GM23248 (cell line): ENCODE measurements at regions not wholly inside any gene's neighbourhood (a gene's known extent, or its start where the extent isn't known, plus 50 kb on each side); places are given as distances from the start of the nearest gene placed in this dataset.

Experiments
- DNase-seq: peaks from one replicate; pipeline ENCODE4 v3.0.0-alpha.2; 2015
- H2AFZ ChIP-seq: fragments of 200-600 bp; sonication (generic); 2 replicates; pipeline ENCODE4 v1.6.1; 2016; ENCODE audit warnings: antibody characterized with exemption
- H3F3A ChIP-seq: fragments of 200-600 bp; sonication (generic); 2 replicates; pipeline ENCODE4 v1.6.1; 2016; ENCODE audit warnings: mild to moderate bottlenecking, antibody characterized with exemption, mixed run types; ENCODE audit not compliant: insufficient read depth
- H3K27ac ChIP-seq: fragments of 200-600 bp; sonication (generic); 2 replicates; pipeline ENCODE4 v1.5.1; 2016; ENCODE audit warnings: mild to moderate bottlenecking
- H3K27me3 ChIP-seq: fragments of 200-600 bp; sonication (generic); replicated peaks from 2 replicates; pipeline ENCODE4 v1.6.1; 2016; ENCODE audit warnings: mild to moderate bottlenecking; ENCODE audit not compliant: insufficient read depth
- H3K36me3 ChIP-seq: fragments of 200-600 bp; sonication (generic); 2 replicates; pipeline ENCODE4 v1.6.1; 2016; ENCODE audit warnings: low read depth, mild to moderate bottlenecking
- H3K4me1 ChIP-seq: fragments of 200-600 bp; sonication (generic); 2 replicates; pipeline ENCODE4 v1.6.1; 2016; ENCODE audit warnings: mild to moderate bottlenecking; ENCODE audit not compliant: insufficient read depth
- H3K4me2 ChIP-seq: fragments of 200-600 bp; sonication (generic); one replicate; pipeline ENCODE4 v1.6.1; 2016; ENCODE audit warnings: mild to moderate bottlenecking; ENCODE audit not compliant: unreplicated experiment
- H3K4me3 ChIP-seq: fragments of 200-600 bp; sonication (generic); 2 replicates; pipeline ENCODE4 v1.5.1; 2016; ENCODE audit warnings: mild to moderate bottlenecking
- H3K79me2 ChIP-seq: fragments of 200-600 bp; sonication (generic); 2 replicates; pipeline ENCODE4 v1.6.1; 2016; ENCODE audit warnings: mild to moderate bottlenecking; ENCODE audit not compliant: insufficient read depth
- H3K9ac ChIP-seq: fragments of 200-600 bp; sonication (generic); 2 replicates; pipeline ENCODE4 v1.6.1; 2016; ENCODE audit warnings: mild to moderate bottlenecking
- H3K9me2 ChIP-seq: fragments of 200-600 bp; sonication (generic); 2 replicates; pipeline ENCODE4 v1.6.1; 2016; ENCODE audit warnings: mixed run types, mild to moderate bottlenecking, moderate library complexity; ENCODE audit not compliant: insufficient read depth
- H3K9me3 ChIP-seq: fragments of 200-600 bp; sonication (generic); one replicate; pipeline ENCODE4 v1.6.1; 2017; ENCODE audit warnings: low read depth
- H4K20me1 ChIP-seq: fragments of 200-600 bp; sonication (generic); 2 replicates; pipeline ENCODE4 v1.6.0; 2016; ENCODE audit not compliant: insufficient read depth
- EZH2 ChIP-seq: fragments of 200-600 bp; sonication (generic); IDR thresholded peaks from 2 replicates; pipeline ENCODE4 v1.6.1; 2018; ENCODE audit warnings: antibody characterized with exemption, mild to moderate bottlenecking; ENCODE audit not compliant: insufficient read depth, poor library complexity, severe bottlenecking
- EZH2phosphoT487 ChIP-seq: fragments of 200-600 bp; sonication (generic); IDR thresholded peaks from 2 replicates; pipeline ENCODE4 v1.6.1; 2018; ENCODE audit warnings: antibody characterized with exemption, moderate library complexity, mild to moderate bottlenecking, low read depth; ENCODE audit not compliant: insufficient read depth
- WGBS, 2 experiments: methylation state at CpG; one replicate each; pipeline ENCODE4 v1.1.6; 2015 to 2017; ENCODE audit warnings: low lambda C conversion rate in 2 of 2, low coverage in 1 of 2; ENCODE audit errors: missing lambda C conversion rate in 2 of 2; 5-methylcytosine and 5-hydroxymethylcytosine counted together
- in situ Hi-C: fragments of 300-500 bp; cut with MboI; formaldehyde crosslinking; loops from 2 replicates; pipeline ENCODE4 v1.15.0; 2020

DNA sequence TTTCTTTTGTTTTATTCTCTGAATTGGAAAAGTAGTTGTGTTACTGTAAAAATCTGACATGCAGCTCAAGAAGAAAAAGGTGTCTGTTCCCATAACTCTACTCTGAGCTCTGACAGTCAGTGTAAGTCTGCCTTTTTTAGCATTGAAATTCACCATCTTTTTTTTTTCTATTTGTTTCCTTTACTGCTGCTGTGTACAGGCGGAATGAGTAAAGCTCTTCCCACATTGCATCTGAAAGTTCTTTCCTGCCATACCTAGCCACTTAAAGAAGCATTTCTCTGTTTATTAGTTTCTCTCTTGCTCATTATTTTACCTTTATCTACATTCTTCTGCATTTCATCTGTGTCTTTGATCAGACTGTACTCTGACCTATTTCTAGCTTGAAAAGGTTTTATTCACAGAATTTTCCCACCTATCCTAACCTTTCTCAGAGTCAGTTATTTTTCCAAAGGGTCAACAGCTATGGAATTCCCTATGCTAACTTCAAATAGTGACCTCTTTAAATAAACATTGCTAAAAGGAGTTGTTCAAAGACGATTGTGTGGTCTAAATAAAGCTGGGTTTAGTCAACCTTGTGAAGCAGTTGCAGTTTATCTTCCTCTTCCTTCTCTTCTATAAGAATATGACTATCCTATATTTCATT lies 1303.1 kb upstream of the ZEB2 start:
- H4K20me1 ChIP-seq = no peaks in the 10 kb centered on the region
- no peak overlapping the region for H3K4me2 ChIP-seq
- H2AFZ ChIP-seq = no peak overlapping the region
- no peak overlapping the region for H3K4me3 ChIP-seq
- no peaks in the 10 kb centered on the region for H3K79me2 ChIP-seq
- no peak for TF ChIP-seq EZH2
- no peak for TF ChIP-seq EZH2phosphoT487
- no peaks in the 10 kb centered on the region for H3K36me3 ChIP-seq
- H3K27ac ChIP-seq = no peak overlapping the region
- H3K9ac ChIP-seq = no peak overlapping the region
- no peaks in the 10 kb centered on the region for H3F3A ChIP-seq
- H3K4me1 ChIP-seq = no peaks in the 10 kb centered on the region
- no peaks in the 10 kb centered on the region for H3K27me3 ChIP-seq
- in situ Hi-C loops = no loop called here
- DNase-seq = no peak
- WGBS, 2 experiments = 61 to 69% methylated on average over 2 of the region's 2 CpGs
- no peaks in the 10 kb centered on the region for H3K9me3 ChIP-seq
- H3K9me2 ChIP-seq = no peaks in the 10 kb centered on the region; the same call in 1 of the 2 replicates

DNA sequence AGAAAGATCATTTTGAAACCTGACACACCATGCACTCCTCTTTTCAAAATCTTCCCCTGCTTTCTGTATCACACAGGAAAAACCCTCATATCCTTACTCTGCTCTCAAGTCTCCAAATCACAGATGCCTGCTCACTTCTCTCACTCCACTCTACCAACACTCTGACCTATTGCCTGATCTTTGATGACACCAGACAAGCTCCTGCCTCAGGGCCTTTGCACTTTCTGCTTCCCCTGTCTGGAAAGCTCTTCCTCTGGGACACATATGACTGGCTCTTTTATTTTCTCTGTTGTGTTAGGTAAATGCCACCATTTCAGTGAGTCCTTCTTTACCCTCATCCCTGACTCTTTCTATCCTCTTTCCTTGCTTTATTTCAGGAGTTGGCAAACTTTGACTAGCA lies 1300.7 kb upstream of the ZEB2 start:
- in situ Hi-C loops = no loop called here
- H2AFZ ChIP-seq = no peak overlapping the region
- H4K20me1 ChIP-seq = no peaks in the 10 kb centered on the region
- H3K9me2 ChIP-seq = no peaks in the 10 kb centered on the region
- no peak overlapping the region for H3K4me3 ChIP-seq
- TF ChIP-seq EZH2 (no peak), EZH2phosphoT487 (no peak)
- H3K36me3 ChIP-seq = no peaks in the 10 kb centered on the region
- H3K9ac ChIP-seq = no peak overlapping the region
- H3K27ac ChIP-seq = no peak overlapping the region
- DNase-seq = no peak
- H3K79me2 ChIP-seq = no peaks in the 10 kb centered on the region
- no peaks in the 10 kb centered on the region for H3F3A ChIP-seq
- no peaks in the 10 kb centered on the region for H3K9me3 ChIP-seq
- H3K4me1 ChIP-seq = no peaks in the 10 kb centered on the region
- H3K27me3 ChIP-seq = no peaks in the 10 kb centered on the region
- H3K4me2 ChIP-seq = no peak overlapping the region

DNA sequence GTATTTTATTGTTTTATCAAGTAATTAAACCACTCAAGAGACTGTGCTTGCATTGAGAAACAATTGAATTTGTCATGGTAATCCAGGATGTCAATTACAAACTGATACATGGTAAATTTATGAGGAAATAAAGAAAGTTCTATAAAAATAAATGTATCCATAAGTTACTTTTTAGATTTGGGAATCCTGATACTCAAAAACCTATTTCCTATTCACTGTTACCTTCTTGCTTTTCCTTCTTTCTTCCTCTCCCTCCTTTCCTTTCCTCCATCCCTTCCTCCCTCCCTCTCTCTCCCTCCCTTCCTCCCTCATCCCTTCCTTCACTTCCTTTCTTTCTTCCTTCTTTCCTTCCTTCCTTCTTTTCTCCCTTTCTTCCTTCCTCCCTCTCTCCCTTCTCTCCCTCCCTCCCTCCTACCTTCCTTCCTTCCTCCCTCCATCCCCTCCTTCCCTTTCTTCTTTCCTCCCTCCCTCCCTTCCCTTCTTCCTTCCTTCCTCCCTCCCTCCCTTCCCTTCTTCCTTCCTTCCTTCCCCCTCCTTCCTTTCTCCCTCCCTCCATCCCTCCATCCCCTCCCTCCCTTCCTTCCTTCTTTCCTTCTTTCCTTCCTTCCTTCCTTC lies 1299.1 kb upstream of the ZEB2 start:
- no peaks in the 10 kb centered on the region for H3K79me2 ChIP-seq
- no peaks in the 10 kb centered on the region for H3K27me3 ChIP-seq
- no peak overlapping the region for H3K9ac ChIP-seq
- H3K4me1 ChIP-seq = no peaks in the 10 kb centered on the region
- TF ChIP-seq EZH2phosphoT487 (no peak), EZH2 (no peak)
- H3K27ac ChIP-seq = no peak overlapping the region
- no peaks in the 10 kb centered on the region for H3F3A ChIP-seq
- no peak overlapping the region for H3K4me3 ChIP-seq
- no peaks in the 10 kb centered on the region for H4K20me1 ChIP-seq
- no peak overlapping the region for H2AFZ ChIP-seq
- H3K36me3 ChIP-seq = no peaks in the 10 kb centered on the region
- DNase-seq = no peak
- in situ Hi-C loops = no loop called here
- no peak overlapping the region for H3K4me2 ChIP-seq
- H3K9me3 ChIP-seq = no peaks in the 10 kb centered on the region
- no peaks in the 10 kb centered on the region for H3K9me2 ChIP-seq

DNA sequence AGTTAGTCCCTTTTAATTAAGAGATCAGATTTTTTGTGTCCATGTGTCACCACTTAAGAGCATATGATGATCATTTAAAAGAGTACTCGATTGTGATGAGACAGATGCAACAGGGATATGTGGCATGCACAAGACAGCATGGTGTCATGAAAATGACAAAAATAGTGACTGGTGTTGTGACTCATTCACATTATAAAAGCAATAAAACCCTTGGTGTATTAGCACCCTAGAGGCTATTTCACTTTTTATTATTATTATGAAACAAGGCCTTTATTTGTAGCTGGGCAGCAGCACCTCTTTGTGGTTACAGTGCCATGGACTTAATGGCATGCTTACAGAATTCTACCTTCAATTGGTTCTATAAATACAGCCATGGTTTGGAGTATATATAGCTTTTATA lies 1296.0 kb upstream of the ZEB2 start:
- DNase-seq = peak; percentile 25
- no peaks in the 10 kb centered on the region for H3K79me2 ChIP-seq

DNA sequence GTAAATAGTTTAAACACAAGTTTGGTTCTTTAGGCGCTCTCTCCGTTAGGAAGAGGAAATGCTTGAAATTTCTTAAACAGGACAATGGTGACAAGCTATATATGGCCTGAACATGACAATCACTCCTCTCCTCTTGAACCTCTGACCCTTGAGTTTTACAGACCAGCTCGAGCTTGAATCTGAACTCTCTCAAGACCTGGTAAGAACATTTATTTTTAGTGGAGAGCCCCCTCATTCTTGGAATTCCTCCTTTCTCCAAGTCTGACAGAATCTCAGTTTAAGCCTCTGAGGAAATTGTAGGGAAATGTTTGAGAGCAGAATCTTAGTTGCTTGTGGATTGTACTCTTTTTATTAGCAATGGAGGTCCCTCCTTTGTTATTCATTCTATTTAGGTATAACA lies 1293.6 kb upstream of the ZEB2 start:
- no peak for DNase-seq
- Histone ChIP-seq H3K9ac (no peak overlapping the region), H3K79me2 (no peaks in the 10 kb centered on the region), H3K4me3 (no peak overlapping the region), H3K4me1 (peaks cover 5% of the 10 kb centered on the region; the same call in 1 of the 2 replicates), H3F3A (no peaks in the 10 kb centered on the region), H3K27me3 (no peaks in the 10 kb centered on the region), H3K27ac (no peak overlapping the region), H3K9me2 (no peaks in the 10 kb centered on the region), H2AFZ (no peak overlapping the region), H3K9me3 (no peaks in the 10 kb centered on the region), H3K36me3 (no peaks in the 10 kb centered on the region), H3K4me2 (no peak overlapping the region), H4K20me1 (no peaks in the 10 kb centered on the region)
- 80 to 89% methylated on average over 3 of the region's 3 CpGs for WGBS, 2 experiments
- in situ Hi-C loops = no loop called here
- no peak for TF ChIP-seq EZH2phosphoT487
- no peak for TF ChIP-seq EZH2

More for the DNA sequence above, 1296.0 kb upstream of the ZEB2 start:
- Histone ChIP-seq H3K4me2 (no peak overlapping the region), H3K9me3 (no peaks in the 10 kb centered on the region), H3K9me2 (no peaks in the 10 kb centered on the region), H3K27me3 (no peaks in the 10 kb centered on the region), H3K36me3 (no peaks in the 10 kb centered on the region), H4K20me1 (no peaks in the 10 kb centered on the region), H3K4me3 (no peak overlapping the region), H3K4me1 (peaks cover 5% of the 10 kb centered on the region; the same call in 1 of the 2 replicates), H3F3A (no peaks in the 10 kb centered on the region), H3K27ac (no peak overlapping the region), H3K9ac (no peak overlapping the region), H2AFZ (no peak overlapping the region)
- 3 to 6% methylated on average over 1 of the region's 1 CpG for WGBS, 2 experiments
- in situ Hi-C loops = no loop called here
- TF ChIP-seq EZH2 = no peak
- no peak for TF ChIP-seq EZH2phosphoT487
